Fibroblast of lung (primary cell): ENCODE measurements at regions not wholly inside any gene's neighbourhood (a gene's known extent, or its start where the extent isn't known, plus 50 kb on each side); places are given as distances from the start of the nearest gene placed in this dataset.

ENCODE experiments used
- DNase-seq, 2 donors: peaks; one replicate each; pipeline versions ENCODE4 v3.0.0 to v3.0.0-alpha.2; 2010; ENCODE audit warnings: low read depth in 2 of 2
- H2AFZ ChIP-seq: 2 replicates; pipeline ENCODE4 v1.5.1; 2012; ENCODE audit warnings: low read length, control low read depth, inconsistent platforms
- H3K27ac ChIP-seq: 2 replicates; pipeline ENCODE4 v1.5.1; 2011; ENCODE audit warnings: low read length, control low read depth; ENCODE audit not compliant: insufficient read depth
- H3K27me3 ChIP-seq: 2 replicates; pipeline ENCODE4 v1.5.1; 2011; ENCODE audit warnings: mild to moderate bottlenecking, low read length; ENCODE audit not compliant: control insufficient read depth, insufficient read depth
- H3K36me3 ChIP-seq: 2 replicates; pipeline ENCODE4 v1.5.1; 2011; ENCODE audit warnings: low read length; ENCODE audit not compliant: control insufficient read depth, insufficient read depth
- H3K4me1 ChIP-seq: 2 replicates; pipeline ENCODE4 v1.5.1; 2011; ENCODE audit warnings: low read length; ENCODE audit not compliant: control insufficient read depth, insufficient read depth; ENCODE audit errors: extremely low read depth
- H3K4me2 ChIP-seq: 2 replicates; pipeline ENCODE4 v1.5.1; 2011; ENCODE audit warnings: low read length, control low read depth; ENCODE audit not compliant: insufficient read depth; ENCODE audit errors: extremely low read depth
- H3K4me3 ChIP-seq, 4 experiments: fragments of 200-600 bp in 1 of 4; sonication (generic) in 1 of 4; replicated peaks in 1 of 4; 2 replicates each; pipeline ENCODE4 v1.5.1; 2011 to 2016; ENCODE audit warnings: low read length in 4 of 4, low read depth in 3 of 4, mild to moderate bottlenecking in 3 of 4, control low read depth in 2 of 4, inconsistent platforms in 1 of 4, mixed read lengths in 1 of 4; ENCODE audit not compliant: insufficient read depth in 1 of 4; ENCODE audit errors: control extremely low read depth in 1 of 4
- H3K79me2 ChIP-seq: 2 replicates; pipeline ENCODE4 v1.5.1; 2012; ENCODE audit warnings: mild to moderate bottlenecking, low read length, inconsistent platforms; ENCODE audit not compliant: control insufficient read depth, insufficient read depth
- H3K9ac ChIP-seq: 2 replicates; pipeline ENCODE4 v1.5.1; 2011; ENCODE audit warnings: mild to moderate bottlenecking, low read length, control low read depth; ENCODE audit not compliant: insufficient read depth
- H3K9me3 ChIP-seq: 2 replicates; pipeline ENCODE4 v1.5.1; 2012; ENCODE audit warnings: low read depth, low read length; ENCODE audit not compliant: control insufficient read depth, insufficient read depth
- H4K20me1 ChIP-seq: 2 replicates; pipeline ENCODE4 v1.5.1; 2011; ENCODE audit warnings: low read length; ENCODE audit not compliant: control insufficient read depth, insufficient read depth; ENCODE audit errors: extremely low read depth
- CTCF ChIP-seq, 2 donors: IDR thresholded peaks in 1 of 2; conservative IDR thresholded peaks in 1 of 2; 1 replicate in 1 of 2; 2 replicates in 1 of 2; pipeline ENCODE4 v1.5.1; 2011 to 2012; ENCODE audit warnings: low read length in 2 of 2, control low read depth in 1 of 2, inconsistent platforms in 1 of 2, low read depth in 1 of 2, mild to moderate bottlenecking in 1 of 2
- EZH2 ChIP-seq: IDR thresholded peaks from 2 replicates; pipeline ENCODE4 v1.5.1; 2012; ENCODE audit warnings: low read length, control low read depth, mild to moderate bottlenecking; ENCODE audit errors: missing control alignments

- no peaks in the 10 kb centered on the region for H3K79me2 ChIP-seq
- H2AFZ ChIP-seq = no peak overlapping the region
- H3K4me2 ChIP-seq = no peak overlapping the region
- no peaks in the 10 kb centered on the region for H3K36me3 ChIP-seq
- no peak overlapping the region for H3K9ac ChIP-seq
- H3K4me3 ChIP-seq = no peak overlapping the region
- DNase-seq = no peak
- TF ChIP-seq EZH2 (no peak), CTCF (conservative IDR thresholded peaks at IDR 0.05 in 1 of 2, IDR thresholded peaks at IDR 0.05 in 1 of 2; ENCODE audit: low read depth in 1 of 2, low read length in 2 of 2) (no peak)
- no peaks in the 10 kb centered on the region for H3K4me1 ChIP-seq
- no peaks in the 10 kb centered on the region for H3K27me3 ChIP-seq
- H3K9me3 ChIP-seq = no peaks in the 10 kb centered on the region
- no peaks in the 10 kb centered on the region for H4K20me1 ChIP-seq
- H3K27ac ChIP-seq = no peak overlapping the region
Observed at GRCh38 chr4:57591073-57591472, 480.9 kb upstream of the IGFBP7 start.

DNA sequence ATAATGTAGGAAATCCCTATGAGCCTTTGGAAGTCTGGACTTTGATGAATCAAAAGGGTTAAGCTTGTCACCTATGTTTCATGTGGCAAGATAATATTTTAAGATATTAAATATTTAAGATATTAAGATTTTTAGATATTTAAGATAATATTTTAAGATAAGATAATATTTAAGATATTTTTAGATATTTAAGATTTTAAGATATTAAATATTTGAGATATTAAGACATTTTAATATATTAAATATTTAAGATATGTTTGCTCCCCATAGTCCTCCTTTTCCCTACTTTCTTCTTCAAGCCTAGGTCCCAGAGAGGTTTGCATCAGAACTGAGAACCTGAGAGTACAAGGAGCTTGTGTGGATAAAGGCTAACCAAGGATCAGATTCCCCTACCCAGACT lies 478.4 kb upstream of the IGFBP7 start:
- H3K79me2 ChIP-seq = no peaks in the 10 kb centered on the region
- no peak overlapping the region for H3K4me3 ChIP-seq
- H3K9me3 ChIP-seq = no peaks in the 10 kb centered on the region
- H3K4me1 ChIP-seq = no peaks in the 10 kb centered on the region
- DNase-seq = no peak
- no peaks in the 10 kb centered on the region for H3K27me3 ChIP-seq
- H3K9ac ChIP-seq = no peak overlapping the region
- TF ChIP-seq CTCF (conservative IDR thresholded peaks at IDR 0.05 in 1 of 2, IDR thresholded peaks at IDR 0.05 in 1 of 2; ENCODE audit: low read depth in 1 of 2, low read length in 2 of 2) = no peak
- no peak for TF ChIP-seq EZH2
- H3K27ac ChIP-seq = no peak overlapping the region
- H2AFZ ChIP-seq = no peak overlapping the region
- H3K4me2 ChIP-seq = no peak overlapping the region
- H4K20me1 ChIP-seq = no peaks in the 10 kb centered on the region
- no peaks in the 10 kb centered on the region for H3K36me3 ChIP-seq

GRCh38 chr4:57580710-57581599 lies 470.8 kb upstream of the IGFBP7 start:
- no peaks in the 10 kb centered on the region for H3K79me2 ChIP-seq

More at GRCh38 chr4:57580710-57581599, 470.8 kb upstream of the IGFBP7 start:
- Histone ChIP-seq H2AFZ (no peak overlapping the region), H3K27ac (no peak overlapping the region), H3K4me2 (no peak overlapping the region), H3K36me3 (no peaks in the 10 kb centered on the region), H3K27me3 (no peaks in the 10 kb centered on the region), H3K4me3 (no peak overlapping the region), H3K9ac (no peak overlapping the region), H3K9me3 (no peaks in the 10 kb centered on the region), H3K4me1 (no peaks in the 10 kb centered on the region), H4K20me1 (no peaks in the 10 kb centered on the region)
- no peak for TF ChIP-seq EZH2
- TF ChIP-seq CTCF (conservative IDR thresholded peaks at IDR 0.05 in 1 of 2, IDR thresholded peaks at IDR 0.05 in 1 of 2; ENCODE audit: low read depth in 1 of 2, low read length in 2 of 2) = no peak
- DNase-seq = no peak
